Motor neuron (in vitro differentiated cells): ENCODE measurements at regions not wholly inside any gene's neighbourhood (a gene's known extent, or its start where the extent isn't known, plus 50 kb on each side); places are given as distances from the start of the nearest gene placed in this dataset.
"Not testable (repeated sequence)": the region's sequence is repeated elsewhere in the genome, so short reads cannot be mapped to it uniquely, and the experiment has no call there.

Experiments
- ATAC-seq, 8 experiments: fragments of 200-7000 bp; cut with Tn5 transposase; replicated peaks in 6 of 8; 2 replicates each; pipeline ENCODE4 v1.8.0; 2021; ENCODE audit warnings: mild to moderate bottlenecking in 8 of 8, moderate library complexity in 8 of 8
- H3K27ac ChIP-seq, 2 donors: fragments of 250-450 bp; sonication (Bioruptor Pico); 2 replicates each; pipeline ENCODE4 v1.9.0; 2021; ENCODE audit warnings: antibody characterized with exemption in 2 of 2, mild to moderate bottlenecking in 2 of 2, moderate library complexity in 1 of 2
- H3K4me1 ChIP-seq, 2 donors: fragments of 250-450 bp; sonication (Bioruptor Pico); replicated peaks in 1 of 2; 2 replicates each; pipeline ENCODE4 v1.6.1; 2021; ENCODE audit warnings: antibody characterized with exemption in 2 of 2, mild to moderate bottlenecking in 2 of 2, moderate library complexity in 1 of 2
- H3K4me3 ChIP-seq, 5 donors: fragments of 250-450 bp; sonication (Bioruptor Pico); 2 replicates each; pipeline ENCODE4 v1.9.0; 2021; ENCODE audit warnings: antibody characterized with exemption in 5 of 5, mild to moderate bottlenecking in 5 of 5, moderate library complexity in 4 of 5
- WGBS, 10 experiments: fragments of 450-650 bp; shearing (Covaris generic); methylation state at CpG; one replicate each; pipeline ENCODE4 v1.0.0; 2022; 5-methylcytosine and 5-hydroxymethylcytosine counted together
- in situ Hi-C, 9 experiments: fragments of 400-800 bp; cut with MboI; loops; one replicate each; pipeline ENCODE4 v1.15.0; 2021; ENCODE audit warnings: low sequenced_read_pairs in 9 of 9, low pct_unique_long_range_greater_than_20kb in 2 of 9; ENCODE audit not compliant: unreplicated experiment in 9 of 9

- H3K27ac ChIP-seq, result no peak overlapping the region
- in situ Hi-C loops, result loop anchor here in 1 of 9 experiments (25.0 kb wide), 1 partner anchor 96 kb away; no protein-coding TSS in a partner anchor
- no peak overlapping the region for H3K4me3 ChIP-seq
- H3K4me1 ChIP-seq, result peaks cover 3 to 4% of the 10 kb centered on the region in 2 donors
- WGBS, 10 experiments, result 6 to 100% (median 86%) methylated on average over 1 to 2 of the region's 2 CpGs; no CpG with 5 or more reads in 2 of the 10 experiments
- ATAC-seq, result no peak
Measured at GRCh38 chr3:89533275-89533674, 425.9 kb downstream of the EPHA3 start.

- in situ Hi-C loops, ATAC-seq: not testable (repeated sequence)
Measured at GRCh38 chr3:89554587-89554986, 447.2 kb downstream of the EPHA3 start.

DNA sequence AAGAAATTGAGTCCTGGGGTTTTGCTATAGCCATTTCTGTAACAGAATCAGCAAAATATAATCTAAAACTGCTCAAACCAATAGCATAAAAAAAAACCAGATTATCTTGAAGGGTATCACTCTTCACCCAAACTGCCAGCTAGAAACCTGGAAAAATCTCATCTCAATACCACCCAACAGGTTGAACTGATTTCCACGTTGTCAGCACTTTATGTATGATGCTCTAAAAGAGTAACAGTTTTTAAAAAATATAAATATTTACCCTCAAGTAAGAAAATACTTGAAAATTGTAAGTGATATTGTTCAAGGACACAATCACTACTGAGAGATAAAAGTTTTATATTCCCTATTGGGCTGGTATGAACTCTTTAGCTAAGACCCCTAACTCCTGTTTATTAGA is 451.3 kb downstream of the EPHA3 start:
- Histone ChIP-seq H3K4me3 (no peak overlapping the region), H3K4me1 (no peaks in the 10 kb centered on the region), H3K27ac (no peak overlapping the region)
- WGBS, 10 experiments, result 0 to 86% (median 71%) methylated on average over 1 of the region's 1 CpG; no CpG with 5 or more reads in 3 of the 10 experiments
- in situ Hi-C loops, result no loop called here
- no peak for ATAC-seq

More at GRCh38 chr3:89554587-89554986, 447.2 kb downstream of the EPHA3 start:
- WGBS, 10 experiments, result 37 to 100% (median 94%) methylated on average over 1 to 6 of the region's 6 CpGs
- H3K27ac ChIP-seq, H3K4me1 ChIP-seq, H3K4me3 ChIP-seq: not testable (repeated sequence)

DNA sequence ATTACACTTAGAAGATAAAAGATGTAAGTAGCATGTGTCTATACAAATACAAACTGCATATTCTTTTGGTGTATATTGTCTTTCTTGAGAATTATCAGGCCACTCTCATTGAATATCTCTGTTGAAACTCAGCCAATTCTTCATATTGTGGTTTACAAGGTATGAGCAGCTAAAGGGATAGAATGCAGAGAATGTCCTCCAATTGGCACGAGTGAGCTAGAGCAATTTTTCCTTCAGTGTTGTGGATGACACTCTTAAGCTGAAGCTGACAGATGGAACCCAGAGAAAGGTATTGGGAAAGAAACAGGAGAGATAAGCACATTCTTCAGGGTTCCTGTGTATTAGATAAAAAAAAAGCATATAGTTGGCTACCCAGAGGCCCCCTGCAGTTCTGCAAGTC is 453.1 kb downstream of the EPHA3 start:
- in situ Hi-C loops, result no loop called here
- Histone ChIP-seq H3K4me1 (no peaks in the 10 kb centered on the region), H3K4me3 (no peak overlapping the region), H3K27ac (no peak overlapping the region)
- ATAC-seq, result no peak
- 0 to 100% (median 63%) methylated on average over 1 of the region's 1 CpG; no CpG with 5 or more reads in 3 of the 10 experiments for WGBS, 10 experiments

DNA sequence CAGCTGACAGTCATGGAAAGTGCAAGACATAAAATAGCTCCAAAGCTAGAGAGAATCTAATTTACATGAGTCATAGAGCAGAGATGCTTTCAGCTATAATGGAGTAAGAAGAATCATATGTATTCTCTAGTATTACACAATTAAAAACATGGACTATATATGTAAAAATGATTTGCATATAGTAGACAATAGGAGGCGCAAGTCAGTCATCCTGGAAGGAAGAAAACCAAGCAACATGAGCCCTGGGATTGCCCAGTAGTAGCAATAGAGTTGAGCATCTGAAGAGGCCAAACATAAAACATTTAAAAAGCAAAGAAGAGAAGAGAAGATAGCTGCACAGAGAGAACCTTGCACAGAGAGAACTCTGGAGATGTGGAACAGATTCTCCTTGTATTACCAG is 455.0 kb downstream of the EPHA3 start:
- WGBS, 10 experiments, result 0 to 100% (median 86%) methylated on average over 1 of the region's 1 CpG; no CpG with 5 or more reads in 2 of the 10 experiments
- in situ Hi-C loops, result no loop called here
- ATAC-seq, result no peak
- H3K4me1 ChIP-seq, result no peaks in the 10 kb centered on the region
- no peak overlapping the region for H3K4me3 ChIP-seq
- no peak overlapping the region for H3K27ac ChIP-seq

- in situ Hi-C loops, result no loop called here
- no peak for ATAC-seq
- Histone ChIP-seq H3K4me3 (no peak overlapping the region), H3K4me1 (no peaks in the 10 kb centered on the region), H3K27ac (no peak overlapping the region)
Measured at GRCh38 chr3:89565098-89565497, 457.7 kb downstream of the EPHA3 start.

DNA sequence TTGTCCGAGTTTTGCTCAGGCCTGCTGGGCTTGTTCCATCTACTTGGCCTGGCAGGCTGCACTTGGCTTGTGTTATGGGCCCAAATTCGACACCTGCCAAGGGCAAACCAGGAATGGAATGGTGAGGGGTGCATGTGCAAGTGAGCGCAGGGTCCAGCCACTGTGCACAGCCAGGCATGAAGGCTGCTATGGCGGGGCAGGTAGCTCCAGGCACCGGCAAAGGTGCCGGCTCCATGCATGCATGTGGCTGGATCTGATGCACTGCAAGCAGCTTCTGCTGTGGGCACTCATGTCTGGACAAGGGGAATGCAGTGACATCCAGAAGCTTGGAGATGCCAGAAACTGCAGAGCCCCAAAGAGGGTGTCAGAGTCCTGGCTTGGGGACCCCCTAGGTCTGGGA is 463.0 kb downstream of the EPHA3 start:
- Histone ChIP-seq H3K27ac (no peak overlapping the region), H3K4me1 (no peaks in the 10 kb centered on the region), H3K4me3 (no peak overlapping the region)
- in situ Hi-C loops, result no loop called here
- 0 to 95% (median 83%) methylated on average over 1 to 3 of the region's 6 CpGs; no CpG with 5 or more reads in 3 of the 10 experiments for WGBS, 10 experiments
- no peak for ATAC-seq

- in situ Hi-C loops, result no loop called here
Measured at GRCh38 chr3:89571298-89571697, 463.9 kb downstream of the EPHA3 start.

GRCh38 chr3:89571707-89572106 is 464.3 kb downstream of the EPHA3 start:
- 0 to 100% (median 75%) methylated on average over 1 to 2 of the region's 7 CpGs; no CpG with 5 or more reads in 4 of the 10 experiments for WGBS, 10 experiments
- ATAC-seq, result peak in 1 of 8 experiments; percentile 61
- no peak overlapping the region for H3K27ac ChIP-seq
- H3K4me1 ChIP-seq, result no peaks in the 10 kb centered on the region
- in situ Hi-C loops, result no loop called here
- no peak overlapping the region for H3K4me3 ChIP-seq

More at GRCh38 chr3:89571298-89571697, 463.9 kb downstream of the EPHA3 start:
- no peaks in the 10 kb centered on the region for H3K4me1 ChIP-seq
- H3K4me3 ChIP-seq, result no peak overlapping the region
- H3K27ac ChIP-seq, result no peak overlapping the region
- WGBS, 10 experiments, result 80 to 92% methylated on average over 2 of the region's 10 CpGs; no CpG with 5 or more reads in 8 of the 10 experiments
- ATAC-seq, result peak in 1 of 8 experiments; percentile 82

GRCh38 chr3:89572261-89572660 is 464.8 kb downstream of the EPHA3 start:
- H3K27ac ChIP-seq, result no peak overlapping the region
- H3K4me1 ChIP-seq, result no peaks in the 10 kb centered on the region
- in situ Hi-C loops, result no loop called here
- WGBS, 10 experiments, result 0 to 100% (median 61%) methylated on average over 1 of the region's 1 CpG
- no peak for ATAC-seq
- H3K4me3 ChIP-seq, result no peak overlapping the region

DNA sequence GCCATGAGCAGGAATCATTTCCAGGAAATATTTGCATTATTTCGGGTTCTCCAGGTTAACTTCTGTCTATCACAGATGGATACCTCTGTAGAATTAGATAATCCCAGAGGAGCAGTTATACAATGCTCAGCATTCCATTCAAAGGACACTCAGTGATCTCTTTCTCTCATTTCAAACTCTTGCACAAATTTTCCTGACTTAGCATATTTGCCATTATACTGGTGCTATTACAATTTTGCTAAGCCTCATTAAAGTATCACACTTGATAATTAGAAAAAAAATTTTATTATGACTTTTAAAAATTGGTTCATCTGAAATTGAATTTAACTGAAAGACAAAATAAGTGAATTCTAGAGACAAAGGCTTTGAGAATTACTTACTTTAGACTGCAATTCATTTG is 469.0 kb downstream of the EPHA3 start:
- Histone ChIP-seq H3K27ac (no peak overlapping the region), H3K4me3 (no peak overlapping the region), H3K4me1 (no peaks in the 10 kb centered on the region)
- 0 to 100% (median 85%) methylated on average over 1 of the region's 1 CpG; no CpG with 5 or more reads in 2 of the 10 experiments for WGBS, 10 experiments
- no peak for ATAC-seq
- in situ Hi-C loops, result no loop called here

GRCh38 chr3:89577637-89578530 is 470.5 kb downstream of the EPHA3 start:
- Histone ChIP-seq H3K4me3 (no peak overlapping the region), H3K27ac (no peak overlapping the region), H3K4me1 (no peaks in the 10 kb centered on the region)
- in situ Hi-C loops, result no loop called here
- ATAC-seq, result peak in 1 of 8 experiments; percentile 12
- WGBS, 10 experiments, result 35 to 92% (median 80%) methylated on average over 1 to 8 of the region's 8 CpGs

DNA sequence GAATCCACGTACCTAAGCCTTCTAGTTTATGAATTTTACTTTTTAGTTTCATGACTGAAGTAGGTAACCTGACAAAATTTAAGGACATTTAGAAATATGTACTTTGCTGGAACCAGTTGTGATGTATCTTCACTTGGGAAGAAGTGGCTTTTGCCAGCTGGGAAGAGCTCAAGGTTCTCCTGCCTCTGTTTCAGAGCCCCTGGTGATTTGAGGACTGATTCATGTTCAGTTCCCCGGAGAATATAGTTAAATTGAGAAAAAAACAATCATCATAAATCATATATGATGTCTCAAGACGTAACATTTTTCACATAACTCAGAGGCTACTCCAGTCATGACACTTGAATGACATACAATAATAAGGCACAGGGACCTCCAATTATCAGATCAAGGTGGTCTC is 473.4 kb downstream of the EPHA3 start:
- 0 to 87% (median 61%) methylated on average over 2 to 3 of the region's 3 CpGs; no CpG with 5 or more reads in 1 of the 10 experiments for WGBS, 10 experiments
- H3K4me3 ChIP-seq, result no peak overlapping the region
- peak in 2 of 8 experiments; percentile 51 to 54 for ATAC-seq
- H3K4me1 ChIP-seq, result no peaks in the 10 kb centered on the region
- H3K27ac ChIP-seq, result no peak overlapping the region
- in situ Hi-C loops, result no loop called here

DNA sequence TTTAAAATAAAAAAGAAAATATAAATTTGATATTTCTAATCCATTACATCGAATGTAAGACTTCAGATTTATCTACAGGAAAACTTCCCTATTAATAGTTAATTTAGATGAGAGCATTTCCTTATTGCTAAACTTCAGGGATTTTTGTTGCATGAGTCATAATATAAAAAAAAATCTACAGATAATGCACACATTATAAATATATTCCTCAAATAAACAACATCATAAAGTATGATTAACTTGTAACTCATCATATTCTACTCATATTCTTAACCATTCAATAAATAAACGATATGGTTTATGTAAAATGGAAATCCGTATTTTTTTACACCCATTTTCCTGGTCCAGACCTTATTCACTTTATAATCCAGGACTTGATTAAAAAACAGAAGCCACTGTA is 477.0 kb downstream of the EPHA3 start:
- Histone ChIP-seq H3K4me1 (no peaks in the 10 kb centered on the region), H3K4me3 (no peak overlapping the region), H3K27ac (no peak overlapping the region)
- WGBS, 10 experiments, result 23 to 100% (median 75%) methylated on average over 1 to 3 of the region's 3 CpGs
- no peak for ATAC-seq
- in situ Hi-C loops, result no loop called here
